ENCODE measurements at regions not wholly inside any gene's neighbourhood (a gene's known extent, or its start where the extent isn't known, plus 50 kb on each side); places are given as distances from the start of the nearest gene placed in this dataset.

- TF ChIP-seq, protein P1, sequence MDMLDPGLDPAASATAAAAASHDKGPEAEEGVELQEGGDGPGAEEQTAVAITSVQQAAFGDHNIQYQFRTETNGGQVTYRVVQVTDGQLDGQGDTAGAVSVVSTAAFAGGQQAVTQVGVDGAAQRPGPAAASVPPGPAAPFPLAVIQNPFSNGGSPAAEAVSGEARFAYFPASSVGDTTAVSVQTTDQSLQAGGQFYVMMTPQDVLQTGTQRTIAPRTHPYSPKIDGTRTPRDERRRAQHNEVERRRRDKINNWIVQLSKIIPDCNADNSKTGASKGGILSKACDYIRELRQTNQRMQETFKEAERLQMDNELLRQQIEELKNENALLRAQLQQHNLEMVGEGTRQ (IDR thresholded peaks at IDR 0.05; ENCODE audit: low read depth, low read length): no peak
- TF ChIP-seq MXI1 (IDR thresholded peaks at IDR 0.05; ENCODE audit: borderline replicate concordance, low read depth, low read length) (no peak), FOS (IDR thresholded peaks at IDR 0.05; ENCODE audit: low read depth, low read length) (no peak)
- TF ChIP-seq, protein P2, sequence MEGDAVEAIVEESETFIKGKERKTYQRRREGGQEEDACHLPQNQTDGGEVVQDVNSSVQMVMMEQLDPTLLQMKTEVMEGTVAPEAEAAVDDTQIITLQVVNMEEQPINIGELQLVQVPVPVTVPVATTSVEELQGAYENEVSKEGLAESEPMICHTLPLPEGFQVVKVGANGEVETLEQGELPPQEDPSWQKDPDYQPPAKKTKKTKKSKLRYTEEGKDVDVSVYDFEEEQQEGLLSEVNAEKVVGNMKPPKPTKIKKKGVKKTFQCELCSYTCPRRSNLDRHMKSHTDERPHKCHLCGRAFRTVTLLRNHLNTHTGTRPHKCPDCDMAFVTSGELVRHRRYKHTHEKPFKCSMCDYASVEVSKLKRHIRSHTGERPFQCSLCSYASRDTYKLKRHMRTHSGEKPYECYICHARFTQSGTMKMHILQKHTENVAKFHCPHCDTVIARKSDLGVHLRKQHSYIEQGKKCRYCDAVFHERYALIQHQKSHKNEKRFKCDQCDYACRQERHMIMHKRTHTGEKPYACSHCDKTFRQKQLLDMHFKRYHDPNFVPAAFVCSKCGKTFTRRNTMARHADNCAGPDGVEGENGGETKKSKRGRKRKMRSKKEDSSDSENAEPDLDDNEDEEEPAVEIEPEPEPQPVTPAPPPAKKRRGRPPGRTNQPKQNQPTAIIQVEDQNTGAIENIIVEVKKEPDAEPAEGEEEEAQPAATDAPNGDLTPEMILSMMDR (conservative IDR thresholded peaks at IDR 0.05; ENCODE audit: low read depth, low read length): no peak
- TF ChIP-seq, protein P3, sequence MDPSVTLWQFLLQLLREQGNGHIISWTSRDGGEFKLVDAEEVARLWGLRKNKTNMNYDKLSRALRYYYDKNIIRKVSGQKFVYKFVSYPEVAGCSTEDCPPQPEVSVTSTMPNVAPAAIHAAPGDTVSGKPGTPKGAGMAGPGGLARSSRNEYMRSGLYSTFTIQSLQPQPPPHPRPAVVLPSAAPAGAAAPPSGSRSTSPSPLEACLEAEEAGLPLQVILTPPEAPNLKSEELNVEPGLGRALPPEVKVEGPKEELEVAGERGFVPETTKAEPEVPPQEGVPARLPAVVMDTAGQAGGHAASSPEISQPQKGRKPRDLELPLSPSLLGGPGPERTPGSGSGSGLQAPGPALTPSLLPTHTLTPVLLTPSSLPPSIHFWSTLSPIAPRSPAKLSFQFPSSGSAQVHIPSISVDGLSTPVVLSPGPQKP (IDR thresholded peaks at IDR 0.05; ENCODE audit: borderline replicate concordance, low read depth, low read length): no peak
These were observed 324.1 kb downstream of the CDH10 start for GRCh38 chr5:24320643-24321042.

Measured in IMR-90 (cell line).